Umbilical cord (tissue), 1 donor: ENCODE measurements at regions not wholly inside any gene's neighbourhood (a gene's known extent, or its start where the extent isn't known, plus 50 kb on each side); places are given as distances from the start of the nearest gene placed in this dataset.

Source experiments
- DNase-seq: peaks from one replicate; pipeline ENCODE4 v3.0.0-alpha.2; 2015; ENCODE audit warnings: low spot score

GRCh38 chr6:156160007-156160794 lies 617.0 kb upstream of the ARID1B start:
- DNase-seq: peak; percentile 22

DNA sequence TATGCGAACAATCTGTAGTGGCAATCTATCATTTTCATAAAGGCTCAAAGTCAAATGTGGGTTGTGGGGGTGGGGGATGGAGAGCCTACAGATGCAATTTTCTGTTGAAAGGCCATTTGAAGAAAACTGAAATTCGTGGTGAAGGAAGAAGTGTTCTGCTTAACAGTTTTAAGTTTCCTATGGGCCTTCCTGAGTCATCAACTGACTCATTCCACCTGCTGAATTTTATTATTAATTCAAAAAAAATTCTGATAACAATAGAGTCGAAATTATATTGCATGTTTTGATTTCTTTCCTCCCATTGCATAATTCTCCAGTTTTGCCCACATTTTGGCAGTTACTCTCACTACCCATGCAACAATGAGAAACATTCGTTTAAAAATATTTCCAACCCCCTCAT lies 622.3 kb upstream of the ARID1B start:
- DNase-seq: no peak

DNA sequence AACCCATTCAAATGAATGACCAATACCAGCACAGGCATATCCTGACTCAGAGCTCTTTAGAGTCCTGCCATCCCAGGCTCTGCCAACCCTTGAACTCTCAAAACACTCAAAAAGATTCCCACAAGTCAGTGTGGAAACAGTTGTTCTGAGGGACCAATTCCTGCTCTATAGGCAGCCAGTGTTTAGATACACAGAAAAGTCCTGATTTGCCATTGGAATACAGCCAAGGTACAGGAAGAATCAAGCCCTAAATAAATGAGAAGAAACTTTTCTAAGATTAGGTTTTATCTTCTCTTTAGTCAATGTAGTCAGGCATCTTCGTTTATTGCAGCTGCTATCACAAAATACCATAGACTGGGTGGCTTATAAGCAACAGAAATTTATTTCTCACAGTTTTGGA lies 626.8 kb upstream of the ARID1B start:
- DNase-seq: peak; percentile 50

GRCh38 chr6:156146891-156147290 lies 630.3 kb upstream of the ARID1B start:
- no peak for DNase-seq

DNA sequence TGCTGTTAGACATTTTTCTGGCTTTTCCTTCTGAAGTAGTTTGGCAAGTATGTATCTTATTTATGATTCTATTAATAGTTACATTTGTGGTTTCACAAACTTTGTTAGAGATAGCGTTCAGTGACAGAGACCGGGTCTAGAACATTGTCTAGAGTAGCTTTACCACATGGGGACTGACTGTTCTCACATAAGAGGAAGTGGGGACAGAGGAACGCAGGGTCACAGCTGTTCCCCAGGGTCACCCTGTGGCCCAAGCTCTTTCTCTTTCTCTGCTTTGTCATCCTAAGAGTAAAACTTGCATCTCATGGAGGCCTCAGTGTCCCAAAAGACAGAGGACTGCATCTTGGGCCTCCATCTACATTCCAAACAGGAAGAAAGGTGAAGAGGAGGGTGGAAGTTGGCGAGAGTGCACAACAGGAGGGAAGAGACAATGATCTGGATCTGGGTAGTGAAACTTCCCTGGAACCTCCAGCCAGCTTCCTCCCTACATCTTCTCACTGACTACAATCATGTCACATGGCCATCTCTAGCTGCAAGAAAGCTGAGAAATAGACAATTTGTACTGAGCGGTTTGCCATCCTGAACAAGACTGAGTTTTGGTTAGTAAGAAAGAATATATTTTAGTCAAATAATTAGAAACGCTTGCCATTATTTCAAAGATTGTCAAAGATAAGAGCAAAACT lies 645.8 kb upstream of the ARID1B start:
- DNase-seq: no peak

DNA sequence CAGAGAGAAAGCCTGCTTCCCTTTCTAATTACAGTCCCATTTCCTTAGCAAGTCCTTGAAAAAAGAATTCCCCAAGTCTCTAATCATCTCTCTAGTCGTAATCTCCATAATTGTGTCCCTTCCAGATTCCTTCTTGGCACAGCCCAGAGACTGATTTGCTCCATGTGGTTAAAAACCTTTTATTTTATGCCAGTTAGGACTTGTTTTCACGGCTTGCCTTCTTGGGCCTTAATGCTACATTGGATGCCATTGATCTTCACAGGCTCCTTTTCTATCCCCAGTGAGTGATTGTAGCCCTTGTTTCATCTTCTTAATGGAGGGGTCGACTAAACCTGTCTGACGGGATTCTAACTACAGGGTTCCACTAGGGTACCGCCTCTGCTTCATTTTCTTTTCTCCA lies 650.6 kb upstream of the ARID1B start:
- peak; percentile 20 for DNase-seq

DNA sequence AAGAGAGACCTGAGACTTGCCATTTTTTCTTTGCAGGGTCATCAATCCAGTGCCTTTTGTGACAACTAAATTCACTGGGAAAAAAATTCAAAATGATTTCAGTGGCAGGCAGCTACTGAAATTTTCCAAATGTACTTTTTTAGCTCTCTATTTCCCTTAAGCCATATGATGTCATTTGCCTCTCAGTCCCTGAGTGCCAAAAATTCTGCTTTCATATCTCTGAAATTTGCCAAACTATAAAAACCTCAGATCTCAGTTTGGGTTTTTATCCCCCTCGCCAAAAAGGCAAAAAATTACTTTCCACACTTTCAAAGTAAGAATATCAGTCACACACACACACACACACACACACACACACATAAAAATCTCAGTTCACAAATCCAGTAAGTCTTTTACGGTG lies 651.3 kb upstream of the ARID1B start:
- DNase-seq: peak; percentile 39

DNA sequence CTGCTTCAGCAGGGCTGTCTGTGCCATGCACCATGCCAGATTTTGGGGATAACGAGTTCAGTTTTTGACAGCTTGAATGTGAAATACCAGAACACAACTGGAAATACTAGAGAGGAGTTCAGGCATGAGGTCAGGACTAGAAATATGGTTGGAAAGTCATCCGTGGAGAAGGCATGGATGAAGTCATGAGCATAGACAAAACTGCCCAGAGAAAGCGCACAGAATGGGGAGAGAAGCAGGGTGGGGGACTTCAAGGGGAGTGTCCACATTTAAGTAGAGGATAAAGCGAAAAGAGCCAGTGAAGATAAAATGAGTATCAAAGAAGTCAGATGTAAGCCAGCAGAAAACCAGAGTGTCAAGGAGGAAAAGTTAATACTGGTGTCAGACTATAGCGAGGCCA lies 653.4 kb upstream of the ARID1B start:
- DNase-seq: peak; percentile 60

DNA sequence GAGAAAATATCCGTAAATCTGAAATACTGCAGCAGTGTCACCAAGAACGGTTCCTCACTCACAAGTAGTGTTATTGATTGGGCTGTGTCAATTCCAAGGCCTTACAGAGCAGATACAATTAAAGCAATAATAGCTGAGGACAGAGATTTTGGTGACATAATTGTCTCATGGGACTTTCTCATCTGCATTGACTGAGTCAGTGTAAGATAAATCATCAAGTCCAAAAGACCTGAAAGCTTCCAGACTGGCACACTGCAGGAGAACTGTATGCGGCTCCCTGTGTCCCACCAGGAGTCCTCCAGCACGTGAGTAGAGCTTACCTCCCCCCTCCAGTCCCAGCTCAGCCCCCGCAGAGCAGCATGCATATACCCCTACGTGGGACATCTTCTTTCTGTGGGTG lies 655.2 kb upstream of the ARID1B start:
- no peak for DNase-seq

DNA sequence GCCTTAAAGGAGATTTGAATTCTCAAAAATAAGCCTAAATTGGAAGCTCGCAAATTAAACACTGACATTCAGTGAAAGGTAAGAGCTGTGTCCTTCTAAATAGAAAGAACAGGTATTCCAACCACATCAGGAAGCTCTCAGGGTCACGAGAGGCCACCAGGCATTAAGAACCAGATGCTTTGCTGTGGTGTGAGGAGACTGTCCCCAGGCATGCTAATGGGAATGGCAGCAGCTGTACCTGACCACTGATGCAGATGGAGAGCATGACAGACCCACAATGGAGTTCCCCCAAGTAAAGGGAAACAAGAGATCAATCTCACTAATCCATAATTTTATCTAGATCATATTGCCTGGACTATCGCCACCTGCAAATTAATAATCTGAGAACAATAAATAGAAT lies 658.9 kb upstream of the NOX3 start:
- DNase-seq: no peak

DNA sequence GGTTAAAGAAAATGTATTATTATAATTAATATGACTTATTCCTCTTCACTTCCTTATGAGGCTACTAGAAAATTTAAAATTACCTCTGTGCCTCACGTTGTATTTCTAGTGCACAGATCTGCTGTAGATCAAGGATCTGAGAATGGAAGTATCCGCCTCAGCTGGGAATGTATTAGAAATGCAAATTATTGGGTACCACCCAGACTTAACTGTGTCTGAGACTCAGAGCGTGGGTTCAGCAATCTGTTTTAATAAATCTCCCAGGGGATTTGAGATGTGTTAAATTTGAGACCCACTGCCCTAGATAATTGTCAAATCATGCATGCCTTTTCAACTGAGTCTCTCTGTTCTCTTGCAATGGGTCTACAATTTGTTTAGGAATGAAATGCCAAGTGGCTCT lies 658.0 kb upstream of the NOX3 start:
- DNase-seq: no peak

DNA sequence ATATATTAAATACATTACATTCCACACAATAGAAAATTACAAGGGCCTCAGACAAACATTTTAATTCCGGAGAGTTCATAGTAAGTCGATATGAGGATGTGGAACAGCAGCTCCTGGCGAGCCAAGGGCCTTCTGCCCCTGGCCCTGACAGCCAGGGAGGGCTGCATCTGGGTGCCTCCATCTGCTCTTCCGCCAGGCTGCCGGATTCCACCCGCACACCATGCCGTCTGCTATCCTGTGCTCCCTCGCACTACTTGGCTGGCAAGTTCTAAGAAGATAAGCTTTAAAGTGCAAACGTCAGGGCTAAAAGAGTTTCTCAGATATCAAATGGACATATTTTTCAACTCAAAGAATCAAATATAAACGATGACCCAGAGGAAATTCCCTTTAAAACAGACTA lies 656.3 kb upstream of the NOX3 start:
- DNase-seq: peak; percentile 11

- no peak for DNase-seq
Measured at GRCh38 chr6:156110249-156110648, 654.6 kb upstream of the NOX3 start.

GRCh38 chr6:156109713-156110112 lies 654.1 kb upstream of the NOX3 start:
- no peak for DNase-seq

GRCh38 chr6:156107624-156108101 lies 652.0 kb upstream of the NOX3 start:
- no peak for DNase-seq

DNA sequence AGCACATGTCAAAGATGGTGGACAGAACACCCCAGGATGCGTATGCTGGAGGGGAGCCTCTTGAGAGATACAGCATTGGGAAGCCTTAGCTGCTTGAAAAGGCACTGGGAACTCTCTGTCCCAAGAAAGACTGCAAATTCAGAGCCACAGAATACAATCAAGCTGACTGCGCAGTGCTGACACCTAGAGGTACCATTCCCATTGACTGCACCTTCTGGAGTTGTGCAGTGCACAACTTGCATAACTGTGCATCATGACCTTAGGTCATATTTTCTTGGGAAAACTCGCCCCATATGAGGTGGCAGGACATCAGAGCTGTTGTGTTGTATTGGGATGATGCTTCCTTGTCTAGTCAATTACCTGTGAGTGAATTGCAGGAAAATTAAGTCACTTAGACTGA lies 646.5 kb upstream of the NOX3 start:
- DNase-seq: no peak

- DNase-seq: no peak
Measured at GRCh38 chr6:156098839-156099238, 643.2 kb upstream of the NOX3 start.

DNA sequence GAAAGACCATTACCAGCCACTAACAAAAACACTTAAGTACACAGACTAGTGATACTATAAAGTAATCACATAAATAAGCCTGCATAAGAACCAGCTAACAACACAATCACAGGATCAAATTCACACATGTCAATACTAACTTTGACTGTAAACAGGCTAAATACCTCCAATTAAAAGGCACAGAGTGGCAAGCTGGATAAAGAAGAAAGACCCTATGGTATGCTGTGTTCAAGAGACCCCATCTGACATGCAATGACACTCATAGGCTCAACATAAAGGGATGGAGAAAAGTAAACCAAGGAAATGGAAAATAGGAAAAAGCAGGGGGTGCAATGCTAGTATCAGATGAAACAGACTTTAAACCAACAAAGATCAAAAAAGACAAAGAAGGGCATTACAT lies 631.8 kb upstream of the NOX3 start:
- no peak for DNase-seq

GRCh38 chr6:156082012-156082411 lies 626.4 kb upstream of the NOX3 start:
- DNase-seq: no peak

DNA sequence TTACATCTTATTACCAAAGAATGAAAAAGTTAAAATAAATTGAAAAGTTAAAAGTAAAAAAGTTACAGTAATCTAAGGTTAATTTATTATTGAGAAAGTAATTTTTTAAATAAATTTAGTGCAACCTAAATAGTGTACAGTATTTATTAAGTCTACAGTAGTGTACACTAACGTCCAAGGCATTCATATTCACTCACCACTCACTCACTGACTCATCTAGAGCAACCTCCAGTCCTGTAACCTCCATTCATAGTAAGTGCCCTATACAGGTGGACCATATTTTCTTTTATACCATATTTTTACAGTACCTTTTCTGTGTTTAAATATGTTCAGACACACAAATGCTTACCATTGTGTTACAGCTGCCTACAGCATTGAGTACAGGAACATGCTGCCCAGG lies 624.7 kb upstream of the NOX3 start:
- DNase-seq: no peak

GRCh38 chr6:156068881-156069280 lies 613.2 kb upstream of the NOX3 start:
- DNase-seq: peak; percentile 25

- DNase-seq: no peak
Measured at GRCh38 chr6:156065849-156066248, 610.2 kb upstream of the NOX3 start.

DNA sequence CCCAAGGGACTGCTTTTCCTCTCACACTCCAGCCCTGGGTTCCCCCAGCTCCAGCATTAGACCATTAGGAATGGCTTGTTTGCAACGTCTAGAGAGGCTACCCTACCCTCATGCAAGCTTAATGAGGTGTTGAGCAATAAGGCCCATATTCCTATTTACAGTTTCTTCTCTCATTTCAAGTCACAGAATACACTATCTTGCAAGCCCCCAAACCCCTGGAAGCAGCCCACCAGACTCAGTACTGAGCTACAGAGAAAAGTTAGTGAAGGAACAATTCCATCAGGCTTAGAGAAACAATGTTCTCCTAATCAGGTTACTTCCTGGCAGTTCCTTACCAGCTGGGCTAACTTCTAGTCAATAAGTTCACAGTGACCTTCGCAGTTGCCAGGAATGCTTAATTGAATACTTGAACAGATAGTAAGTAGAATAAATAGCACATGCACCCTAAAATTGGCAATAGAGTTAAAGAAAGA lies 606.5 kb upstream of the NOX3 start:
- DNase-seq: no peak
